Parathyroid adenoma (tissue), 2 donors: ENCODE measurements at regions not wholly inside any gene's neighbourhood (a gene's known extent, or its start where the extent isn't known, plus 50 kb on each side); places are given as distances from the start of the nearest gene placed in this dataset.

ENCODE experiments used
- H2AFZ ChIP-seq: fragments of 300-600 bp; sonication (generic); one replicate; pipeline ENCODE4 v1.7.0; 2017; ENCODE audit warnings: antibody characterized with exemption, mild to moderate bottlenecking
- H3K27ac ChIP-seq: fragments of 300-600 bp; sonication (generic); one replicate; pipeline ENCODE4 v1.7.0; 2017
- H3K27me3 ChIP-seq: fragments of 300-600 bp; sonication (generic); one replicate; pipeline ENCODE4 v1.7.0; 2017; ENCODE audit warnings: low read length; ENCODE audit not compliant: control insufficient read depth, insufficient read depth
- H3K36me3 ChIP-seq: fragments of 300-600 bp; sonication (generic); one replicate; pipeline ENCODE4 v1.7.0; 2017; ENCODE audit warnings: low read length; ENCODE audit not compliant: control insufficient read depth, insufficient read depth
- H3K4me1 ChIP-seq: fragments of 300-600 bp; sonication (generic); one replicate; pipeline ENCODE4 v1.7.0; 2017; ENCODE audit warnings: control low read depth
- H3K4me2 ChIP-seq: fragments of 300-600 bp; sonication (generic); one replicate; pipeline ENCODE4 v1.7.0; 2017; ENCODE audit warnings: low read length
- H3K4me3 ChIP-seq: fragments of 300-600 bp; sonication (generic); one replicate; pipeline ENCODE4 v1.7.0; 2017; ENCODE audit warnings: low read depth, low read length
- H3K79me2 ChIP-seq: fragments of 300-600 bp; sonication (generic); one replicate; pipeline ENCODE4 v1.7.0; 2017; ENCODE audit warnings: control low read depth
- H3K9ac ChIP-seq: fragments of 300-600 bp; sonication (generic); one replicate; pipeline ENCODE4 v1.7.0; 2017; ENCODE audit warnings: mild to moderate bottlenecking
- H3K9me3 ChIP-seq: fragments of 300-600 bp; sonication (generic); one replicate; pipeline ENCODE4 v1.7.0; 2017; ENCODE audit warnings: low read length; ENCODE audit not compliant: control insufficient read depth
- TF ChIP-seq, protein P1 (sequence below): fragments of 300-600 bp; sonication (generic); IDR thresholded peaks from one replicate; pipeline ENCODE4 v1.7.0; 2017; ENCODE audit warnings: antibody characterized with exemption, mild to moderate bottlenecking
- donor health status: primary hyperparathyroidism.

DNA sequence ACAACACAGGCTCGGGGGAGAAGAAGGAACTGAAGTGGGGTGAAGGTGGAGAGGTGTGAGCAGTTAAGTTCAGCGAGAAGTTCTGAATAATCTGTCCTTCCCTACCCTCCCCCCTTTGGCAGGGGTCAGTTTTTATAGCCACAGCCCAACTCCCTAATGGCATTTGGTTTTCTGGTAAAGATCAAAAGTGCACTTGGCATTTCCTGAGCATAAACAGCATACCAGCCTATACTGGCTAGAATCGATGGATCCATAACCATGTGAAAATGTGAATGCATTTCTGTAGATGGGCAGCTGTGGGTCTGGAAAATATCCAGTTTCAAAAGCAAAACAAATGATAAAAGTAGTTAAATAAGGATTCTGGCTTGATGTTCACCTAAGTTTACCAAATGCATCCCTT lies 410.9 kb downstream of the PLK2 start:
- TF ChIP-seq, protein P1, sequence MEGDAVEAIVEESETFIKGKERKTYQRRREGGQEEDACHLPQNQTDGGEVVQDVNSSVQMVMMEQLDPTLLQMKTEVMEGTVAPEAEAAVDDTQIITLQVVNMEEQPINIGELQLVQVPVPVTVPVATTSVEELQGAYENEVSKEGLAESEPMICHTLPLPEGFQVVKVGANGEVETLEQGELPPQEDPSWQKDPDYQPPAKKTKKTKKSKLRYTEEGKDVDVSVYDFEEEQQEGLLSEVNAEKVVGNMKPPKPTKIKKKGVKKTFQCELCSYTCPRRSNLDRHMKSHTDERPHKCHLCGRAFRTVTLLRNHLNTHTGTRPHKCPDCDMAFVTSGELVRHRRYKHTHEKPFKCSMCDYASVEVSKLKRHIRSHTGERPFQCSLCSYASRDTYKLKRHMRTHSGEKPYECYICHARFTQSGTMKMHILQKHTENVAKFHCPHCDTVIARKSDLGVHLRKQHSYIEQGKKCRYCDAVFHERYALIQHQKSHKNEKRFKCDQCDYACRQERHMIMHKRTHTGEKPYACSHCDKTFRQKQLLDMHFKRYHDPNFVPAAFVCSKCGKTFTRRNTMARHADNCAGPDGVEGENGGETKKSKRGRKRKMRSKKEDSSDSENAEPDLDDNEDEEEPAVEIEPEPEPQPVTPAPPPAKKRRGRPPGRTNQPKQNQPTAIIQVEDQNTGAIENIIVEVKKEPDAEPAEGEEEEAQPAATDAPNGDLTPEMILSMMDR = no peak
- Histone ChIP-seq H3K4me3 (no peak overlapping the region), H3K36me3 (no peaks in the 10 kb centered on the region), H3K27ac (no peak overlapping the region), H3K9me3 (no peaks in the 10 kb centered on the region), H3K4me2 (no peak overlapping the region), H3K9ac (no peak overlapping the region), H3K4me1 (no peaks in the 10 kb centered on the region), H2AFZ (no peak overlapping the region), H3K79me2 (no peaks in the 10 kb centered on the region), H3K27me3 (no peaks in the 10 kb centered on the region)

DNA sequence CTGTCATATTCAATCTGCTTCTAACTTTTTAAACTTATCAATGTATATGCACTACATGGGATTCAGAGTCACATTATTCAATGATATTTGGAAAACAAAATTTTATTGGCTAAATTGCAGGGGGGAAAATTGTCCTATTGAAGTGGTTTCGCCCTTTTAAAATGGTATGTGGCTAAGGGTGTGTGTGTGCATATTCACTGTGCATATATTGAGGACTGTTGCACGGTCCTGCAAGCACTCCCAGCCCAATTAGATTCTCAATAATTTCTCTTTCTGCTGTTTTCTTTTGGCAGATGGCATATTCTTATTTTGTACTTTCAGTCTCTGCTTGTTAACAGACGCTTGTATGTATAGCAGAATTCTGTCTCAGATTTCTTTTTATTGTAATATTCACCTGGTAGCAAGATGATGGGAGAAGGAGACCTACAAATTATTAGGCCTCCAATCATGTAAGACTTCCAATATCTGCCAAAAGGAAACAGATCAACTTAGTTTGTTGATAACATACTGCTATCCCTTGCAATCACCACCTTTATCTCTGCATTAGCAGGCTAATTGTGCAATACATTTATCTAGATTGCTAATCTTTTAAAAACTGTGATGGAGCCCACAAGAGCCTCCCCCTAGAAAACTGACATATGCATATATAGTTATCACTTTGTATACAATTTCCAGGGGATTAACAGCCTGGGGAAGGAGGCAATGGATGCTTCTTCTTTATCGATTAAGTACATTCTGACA lies 411.5 kb downstream of the PLK2 start:
- no peak overlapping the region for H3K4me2 ChIP-seq
- no peaks in the 10 kb centered on the region for H3K79me2 ChIP-seq
- no peaks in the 10 kb centered on the region for H3K36me3 ChIP-seq
- H3K9ac ChIP-seq = no peak overlapping the region
- TF ChIP-seq, protein P1 = no peak
- H3K27ac ChIP-seq = no peak overlapping the region
- no peak overlapping the region for H3K4me3 ChIP-seq
- no peaks in the 10 kb centered on the region for H3K9me3 ChIP-seq
- H3K27me3 ChIP-seq = no peaks in the 10 kb centered on the region
- H2AFZ ChIP-seq = no peak overlapping the region
- no peaks in the 10 kb centered on the region for H3K4me1 ChIP-seq

DNA sequence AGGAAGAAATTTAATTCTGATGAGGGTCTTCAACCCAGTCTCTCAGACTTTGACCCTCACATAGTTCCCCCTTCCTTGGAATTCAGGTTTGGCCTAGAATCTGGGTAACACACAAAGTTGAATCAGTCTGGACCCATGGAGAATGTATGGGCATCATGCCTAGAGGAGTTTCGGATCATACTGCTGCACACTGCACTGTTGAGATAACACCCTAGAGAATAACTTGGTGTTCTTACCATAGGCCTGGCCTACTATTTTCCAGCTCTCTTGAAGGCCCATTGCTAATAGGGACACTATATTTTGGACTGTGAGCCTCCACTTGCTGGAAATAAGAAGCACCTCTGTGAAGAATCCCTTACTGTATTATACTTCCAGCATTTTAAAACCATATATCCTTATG lies 413.5 kb downstream of the PLK2 start:
- H3K36me3 ChIP-seq = no peaks in the 10 kb centered on the region
- no peak overlapping the region for H3K4me3 ChIP-seq
- H3K9ac ChIP-seq = no peak overlapping the region
- no peak overlapping the region for H3K4me2 ChIP-seq
- no peaks in the 10 kb centered on the region for H3K27me3 ChIP-seq
- no peaks in the 10 kb centered on the region for H3K79me2 ChIP-seq
- no peak overlapping the region for H2AFZ ChIP-seq
- no peak overlapping the region for H3K27ac ChIP-seq
- TF ChIP-seq, protein P1 = no peak
- H3K9me3 ChIP-seq = no peaks in the 10 kb centered on the region
- no peaks in the 10 kb centered on the region for H3K4me1 ChIP-seq

DNA sequence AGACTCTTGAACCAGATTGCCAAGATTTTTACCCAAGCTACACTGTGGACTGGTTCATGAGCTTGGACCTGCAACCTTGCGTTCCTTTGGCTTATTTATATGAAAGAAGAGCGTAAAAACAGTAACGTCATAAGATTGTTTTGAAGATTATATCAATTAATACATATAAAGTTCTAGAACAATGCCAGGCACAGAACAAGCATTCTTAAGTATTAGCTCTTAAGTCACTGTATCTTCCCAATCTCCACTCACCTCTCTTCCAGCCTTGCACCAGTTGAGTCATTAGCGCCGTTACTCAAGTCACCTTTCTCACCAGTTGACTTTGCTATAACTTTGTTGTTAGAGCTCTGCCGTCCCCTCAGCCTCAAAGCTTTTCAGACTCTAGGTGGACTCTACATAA lies 415.7 kb downstream of the PLK2 start:
- Histone ChIP-seq H3K27me3 (no peaks in the 10 kb centered on the region), H2AFZ (no peak overlapping the region), H3K4me2 (no peak overlapping the region), H3K36me3 (no peaks in the 10 kb centered on the region), H3K27ac (no peak overlapping the region), H3K79me2 (no peaks in the 10 kb centered on the region), H3K9ac (no peak overlapping the region), H3K4me3 (no peak overlapping the region), H3K4me1 (no peaks in the 10 kb centered on the region), H3K9me3 (no peaks in the 10 kb centered on the region)
- TF ChIP-seq, protein P1 = no peak
